Medulla oblongata (tissue), 1 donor: ENCODE measurements at regions not wholly inside any gene's neighbourhood (a gene's known extent, or its start where the extent isn't known, plus 50 kb on each side); places are given as distances from the start of the nearest gene placed in this dataset.

ENCODE experiments used
- DNase-seq: peaks from one replicate; pipeline ENCODE4 v3.0.0-alpha.2; 2015; ENCODE audit errors: extremely low spot score

DNA sequence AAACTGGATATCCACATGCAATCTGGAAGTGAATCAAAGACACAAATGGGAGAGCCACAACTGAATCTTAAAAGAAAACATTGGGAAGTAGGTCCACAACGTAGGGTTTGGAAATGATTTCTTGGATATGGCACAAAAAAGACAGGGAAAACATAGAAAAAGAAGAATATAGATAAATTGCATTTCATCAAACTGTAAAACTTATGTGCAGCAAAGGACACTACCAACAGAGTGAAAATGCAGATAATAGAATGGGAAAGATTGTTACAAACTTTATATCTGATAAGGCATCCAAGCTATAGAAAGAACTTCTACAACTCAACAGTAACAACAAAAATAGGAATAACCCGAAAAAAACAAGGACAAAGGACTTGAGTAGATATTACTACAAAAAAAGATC lies 89.6 kb downstream of the ZNF280B start:
- DNase-seq: no peak

GRCh38 chr22:22420580-22420979 lies 88.0 kb downstream of the ZNF280B start:
- DNase-seq: no peak

DNA sequence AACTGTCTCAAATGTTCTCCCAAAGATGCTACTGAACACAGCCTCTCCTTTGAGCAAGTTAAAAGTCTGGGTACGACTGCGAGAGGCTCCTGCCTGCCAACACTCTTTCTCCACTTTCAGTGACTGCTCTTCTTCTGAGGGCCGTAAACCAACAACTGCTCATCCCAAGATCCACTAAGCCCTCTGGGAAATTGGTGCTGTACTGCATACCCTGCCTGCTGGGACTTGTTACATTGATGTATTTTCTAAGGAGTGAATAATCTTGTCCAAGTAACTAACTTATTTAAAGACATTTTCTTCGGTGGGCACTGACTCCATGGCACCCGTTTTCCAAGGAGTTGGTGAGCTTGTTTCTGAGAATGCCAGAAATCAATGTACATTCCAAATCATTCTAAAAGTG lies 87.2 kb downstream of the ZNF280B start:
- no peak for DNase-seq

DNA sequence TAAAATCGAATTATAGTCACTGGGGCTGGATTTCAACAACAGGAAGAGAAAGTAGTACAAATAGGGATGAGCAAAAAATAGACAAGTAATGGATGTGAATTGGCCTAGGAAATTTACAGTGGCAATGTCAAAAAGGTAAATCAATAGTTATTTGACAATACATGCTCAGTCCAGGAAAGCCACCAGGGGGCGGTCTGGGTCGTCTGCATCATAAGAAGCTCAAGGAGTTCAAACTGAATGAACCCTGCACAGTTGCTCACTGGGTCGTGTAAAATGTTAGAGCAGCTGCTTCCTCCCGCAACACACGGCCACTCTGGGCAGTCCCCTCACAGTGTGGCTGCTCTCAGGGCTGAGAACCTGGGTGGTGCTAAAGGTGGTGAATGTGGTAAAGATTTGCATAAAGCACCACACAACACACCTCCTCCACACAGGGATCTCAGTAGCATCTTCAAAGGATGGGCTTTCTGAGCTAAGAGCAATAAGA lies 85.9 kb downstream of the ZNF280B start:
- DNase-seq: peak; percentile 74

- no peak for DNase-seq
These were observed 84.9 kb downstream of the ZNF280B start for GRCh38 chr22:22423681-22424080.

DNA sequence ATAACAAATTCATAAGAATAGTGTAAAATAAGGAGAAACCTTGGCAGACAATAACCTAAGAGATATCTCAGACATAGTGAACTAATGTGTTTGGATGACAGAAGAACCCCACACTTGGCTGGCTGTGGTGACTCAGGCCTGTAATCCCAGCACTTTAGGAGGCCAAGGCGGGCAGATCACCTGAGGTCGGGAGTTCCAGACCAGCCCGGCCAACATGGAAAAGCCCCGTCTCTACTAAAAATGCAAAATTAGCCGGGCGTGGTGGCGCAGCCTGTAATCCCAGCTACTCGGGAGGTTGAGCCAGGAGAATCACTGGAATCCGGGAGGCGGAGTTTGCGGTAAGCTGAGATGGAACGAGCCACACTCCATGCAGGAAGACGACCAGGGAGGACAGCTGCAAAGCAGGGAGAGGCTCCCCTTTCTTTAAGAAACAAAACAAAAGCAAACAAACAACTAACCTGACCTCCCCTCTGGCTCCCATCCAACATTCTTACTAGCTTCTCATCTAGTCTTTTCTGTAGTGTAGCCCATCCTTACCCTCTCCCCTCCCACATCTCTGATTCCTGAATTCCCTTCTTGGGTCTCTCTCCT lies 84.2 kb downstream of the ZNF280B start:
- no peak for DNase-seq

GRCh38 chr22:22424956-22425355 lies 83.6 kb downstream of the ZNF280B start:
- no peak for DNase-seq

GRCh38 chr22:22425356-22425755 lies 83.2 kb downstream of the ZNF280B start:
- DNase-seq: no peak

DNA sequence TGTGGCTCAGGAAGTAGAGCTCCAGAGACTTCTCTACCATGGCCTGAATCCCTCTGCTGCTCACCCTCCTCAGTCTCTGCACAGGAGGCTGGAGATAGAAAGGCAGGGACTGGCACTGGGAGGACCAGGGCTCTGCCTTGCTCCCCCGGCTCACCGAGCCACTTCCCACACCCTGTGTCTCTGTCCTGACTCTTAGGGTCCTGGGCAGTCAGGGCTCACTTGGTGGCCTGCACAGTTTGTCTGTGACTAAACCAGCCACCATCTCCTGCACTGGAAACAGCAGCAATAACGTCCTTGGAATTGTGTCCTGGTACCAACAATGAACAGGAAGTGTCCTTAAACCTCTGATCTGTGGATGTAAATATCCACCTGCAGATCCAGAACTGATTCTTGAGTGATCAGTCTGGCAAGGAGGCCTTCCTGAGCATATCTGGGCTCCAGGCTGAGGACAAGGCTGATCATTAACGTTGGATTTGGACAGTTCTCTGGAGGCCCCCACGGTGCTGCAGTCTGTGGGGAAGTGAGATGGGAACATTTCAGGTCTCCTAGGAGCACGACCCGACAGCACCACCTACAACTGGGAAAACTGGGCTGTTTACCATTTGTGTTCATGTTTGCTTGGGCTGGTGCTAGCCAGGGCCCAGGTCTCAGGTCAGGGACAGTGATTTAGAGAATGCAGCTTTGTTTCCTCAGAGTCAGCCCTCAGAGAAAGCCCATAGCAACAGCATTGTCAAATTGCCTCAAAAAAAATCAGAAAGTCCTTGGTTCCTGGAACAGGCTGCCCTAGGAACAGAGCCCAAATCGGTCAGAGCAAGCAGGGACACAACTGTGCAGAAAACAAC lies 82.5 kb downstream of the ZNF280B start:
- DNase-seq: peak; percentile 35

DNA sequence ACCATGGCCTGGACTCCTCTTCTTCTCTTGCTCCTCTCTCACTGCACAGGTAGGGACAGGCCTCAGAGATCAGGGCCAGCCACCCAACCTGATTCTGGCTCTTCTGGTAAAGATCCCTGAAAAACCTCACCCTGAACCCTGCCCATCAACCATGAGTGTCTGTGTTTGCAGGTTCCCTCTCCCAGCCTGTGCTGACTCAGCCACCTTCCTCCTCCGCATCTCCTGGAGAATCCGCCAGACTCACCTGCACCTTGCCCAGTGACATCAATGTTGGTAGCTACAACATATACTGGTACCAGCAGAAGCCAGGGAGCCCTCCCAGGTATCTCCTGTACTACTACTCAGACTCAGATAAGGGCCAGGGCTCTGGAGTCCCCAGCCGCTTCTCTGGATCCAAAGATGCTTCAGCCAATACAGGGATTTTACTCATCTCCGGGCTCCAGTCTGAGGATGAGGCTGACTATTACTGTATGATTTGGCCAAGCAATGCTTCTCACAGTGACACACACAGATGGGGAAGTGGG lies 80.9 kb downstream of the ZNF280B start:
- DNase-seq: no peak

- no peak for DNase-seq
These were observed 80.1 kb downstream of the ZNF280B start for GRCh38 chr22:22428222-22429098.

GRCh38 chr22:22429369-22430108 lies 79.0 kb downstream of the ZNF280B start:
- no peak for DNase-seq

DNA sequence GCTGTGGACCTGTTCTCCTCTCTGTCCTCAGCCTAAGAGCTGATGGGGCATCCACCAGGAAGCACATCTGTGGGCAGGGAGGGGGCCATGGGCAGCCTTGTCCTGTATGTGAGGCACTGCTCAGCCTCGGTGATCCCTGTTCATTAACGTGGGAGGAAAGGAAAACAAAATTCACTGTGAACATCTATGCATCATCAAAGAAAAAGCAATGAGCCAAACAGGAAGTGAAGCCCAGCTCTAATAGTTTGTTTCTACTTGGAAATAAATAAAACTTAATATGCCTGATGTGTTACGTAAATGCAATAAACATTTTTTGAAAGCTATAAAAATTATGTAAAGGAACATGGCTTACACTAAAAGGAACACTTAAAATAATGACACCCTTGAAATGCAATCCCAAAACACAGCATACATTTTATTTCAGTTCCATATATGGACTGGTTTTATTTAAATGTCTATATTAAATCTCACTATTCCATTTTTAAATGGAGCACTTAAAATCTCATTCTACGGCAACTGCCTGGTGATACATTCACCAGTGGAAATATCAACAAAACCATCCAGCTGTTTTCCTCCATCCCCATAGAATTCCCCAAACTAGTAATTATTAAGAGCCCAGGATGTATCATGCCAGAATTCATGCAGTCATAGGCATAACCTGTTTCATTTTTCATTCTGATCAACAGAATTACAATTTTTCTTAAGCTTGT lies 78.3 kb downstream of the ZNF280B start:
- no peak for DNase-seq

- peak; percentile 79 for DNase-seq
These were observed 77.0 kb downstream of the ZNF280B start for GRCh38 chr22:22431271-22432220.

DNA sequence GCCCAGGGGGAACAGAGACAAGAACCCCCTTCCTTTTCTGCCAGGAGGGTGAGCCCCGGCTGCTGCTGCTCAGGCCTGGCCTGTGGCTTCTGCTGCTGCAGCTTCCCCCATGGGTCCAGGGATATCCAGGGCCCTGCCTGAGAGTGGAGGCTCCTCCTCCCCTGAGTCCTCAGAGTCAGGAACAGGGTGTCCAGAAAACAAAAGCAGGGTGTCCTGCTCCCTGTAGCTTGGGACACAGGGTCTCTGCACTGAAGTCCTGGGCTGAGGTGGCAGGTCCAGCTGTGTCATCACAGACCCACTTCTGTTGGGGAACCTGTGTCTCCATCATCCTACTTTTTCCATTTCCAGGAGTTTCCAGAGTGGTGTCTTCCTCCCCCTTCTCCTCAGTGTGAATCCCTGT lies 76.1 kb downstream of the ZNF280B start:
- DNase-seq: no peak

- no peak for DNase-seq
These were observed 75.6 kb downstream of the ZNF280B start for GRCh38 chr22:22432937-22433336.

DNA sequence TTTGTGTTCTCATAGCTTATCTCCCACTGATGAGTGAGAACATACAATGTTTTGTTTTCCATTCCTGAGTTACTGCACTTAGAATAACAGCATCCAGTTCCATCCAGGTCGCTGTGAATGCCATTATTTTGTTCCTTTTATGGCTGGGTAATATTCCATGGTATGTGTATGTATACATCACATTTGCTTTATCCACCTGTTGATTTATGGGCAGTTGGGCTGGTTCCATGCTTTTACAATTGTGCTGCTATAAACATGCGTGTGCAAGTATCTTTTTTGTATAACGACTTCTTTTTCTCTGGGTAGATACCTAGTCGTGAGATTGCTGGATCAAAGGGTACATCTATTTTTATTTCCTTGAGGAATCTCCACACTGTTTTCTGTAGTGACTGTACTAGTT lies 74.8 kb downstream of the ZNF280B start:
- DNase-seq: no peak
